H1 (cell line): ENCODE measurements at regions not wholly inside any gene's neighbourhood (a gene's known extent, or its start where the extent isn't known, plus 50 kb on each side); places are given as distances from the start of the nearest gene placed in this dataset.
A peak's percentile ranks its signal among the peaks of the same experiment; 100 is the strongest.

ENCODE experiments used
- CTCF ChIA-PET: fragments of 300-600 bp; sonication (Branson Sonifier 250); formaldehyde crosslinking; loops from one replicate; lab custom pipeline; 2021; ENCODE audit not compliant: partially characterized antibody; lab: Charles Lee
- POLR2A ChIA-PET: fragments of 300-600 bp; sonication (Branson Sonifier 250); formaldehyde crosslinking; loops from one replicate; lab custom pipeline; 2021; ENCODE audit warnings: inconsistent platforms; ENCODE audit not compliant: partially characterized antibody; lab: Charles Lee
- DNase-seq, 2 experiments: peaks; one replicate each; pipeline versions ENCODE4 v3.0.0 to v3.0.0-alpha.2; 2010 to 2022; ENCODE audit warnings: low spot score in 2 of 2, low read depth in 1 of 2, mixed read lengths in 1 of 2
- FAIRE-seq: peaks from 2 replicates; lab custom pipeline; 2011; peaks lifted over from hg19 to GRCh38; lab: Jason Lieb, UNC
- H2AFZ ChIP-seq: 2 replicates; pipeline ENCODE4 v1.8.1; 2012; ENCODE audit warnings: low read length, inconsistent platforms
- H2AK5ac ChIP-seq: 2 replicates; pipeline ENCODE4 v1.6.1; 2013; ENCODE audit warnings: low read depth, low read length
- H2BK120ac ChIP-seq: replicated peaks from 2 replicates; pipeline ENCODE3; 2013; ENCODE audit warnings: low read depth, low read length, inconsistent platforms
- H2BK12ac ChIP-seq: 2 replicates; pipeline ENCODE4 v1.6.1; 2013; ENCODE audit warnings: low read depth, low read length
- H2BK15ac ChIP-seq: 2 replicates; pipeline ENCODE4 v1.6.1; 2013; ENCODE audit warnings: low read length
- H2BK20ac ChIP-seq: 2 replicates; pipeline ENCODE4 v1.6.1; 2013; ENCODE audit warnings: low read length
- H2BK5ac ChIP-seq: 2 replicates; pipeline ENCODE4 v1.6.1; 2013; ENCODE audit warnings: low read depth, low read length
- H3K14ac ChIP-seq: 2 replicates; pipeline ENCODE4 v1.6.1; 2013; ENCODE audit warnings: inconsistent platforms; ENCODE audit not compliant: insufficient read length
- H3K18ac ChIP-seq: 2 replicates; pipeline ENCODE4 v1.6.1; 2013; ENCODE audit warnings: low read length; ENCODE audit errors: extremely low read depth
- H3K23ac ChIP-seq: 2 replicates; pipeline ENCODE4 v1.6.1; 2013; ENCODE audit warnings: inconsistent platforms; ENCODE audit not compliant: insufficient read length
- H3K23me2 ChIP-seq: 2 replicates; pipeline ENCODE4 v1.6.1; 2013; ENCODE audit warnings: low read depth, low read length
- H3K27ac ChIP-seq: 2 replicates; pipeline ENCODE4 v1.6.1; 2011; ENCODE audit warnings: low read depth, low read length, inconsistent platforms
- H3K27me3 ChIP-seq, 4 experiments: replicated peaks in 1 of 4; 1 replicate in 1 of 4; 2 replicates in 3 of 4; pipeline versions ENCODE4 v1.6.1 to v1.8.1; 2011 to 2013; ENCODE audit warnings: low read length in 3 of 4, mild to moderate bottlenecking in 3 of 4, inconsistent platforms in 2 of 4, mixed read lengths in 2 of 4, moderate library complexity in 1 of 4; ENCODE audit not compliant: control insufficient read depth in 3 of 4, insufficient read depth in 3 of 4; ENCODE audit errors: extremely low read depth in 1 of 4
- H3K36me3 ChIP-seq, 4 experiments: 2 replicates each; pipeline versions ENCODE4 v1.6.1 to v1.8.1; 2011 to 2013; ENCODE audit warnings: mild to moderate bottlenecking in 4 of 4, low read length in 3 of 4, moderate library complexity in 2 of 4, control low read depth in 1 of 4, inconsistent platforms in 1 of 4; ENCODE audit not compliant: insufficient read depth in 4 of 4, control insufficient read depth in 2 of 4
- H3K4ac ChIP-seq: replicated peaks from 2 replicates; pipeline ENCODE3; 2013; ENCODE audit warnings: low read length, low read depth, mixed read lengths, inconsistent platforms; ENCODE audit not compliant: insufficient read length
- H3K4me1 ChIP-seq, 4 experiments: replicated peaks in 1 of 4; 1 replicate in 1 of 4; 2 replicates in 3 of 4; pipeline versions ENCODE4 v1.6.1 to v1.8.1; 2011 to 2013; ENCODE audit warnings: low read length in 3 of 4, inconsistent platforms in 2 of 4, mixed read lengths in 1 of 4; ENCODE audit not compliant: insufficient read depth in 4 of 4, control insufficient read depth in 3 of 4
- H3K4me2 ChIP-seq, 2 experiments: 2 replicates each; pipeline versions ENCODE4 v1.6.1 to v1.8.1; 2011 to 2013; ENCODE audit warnings: low read depth in 2 of 2, low read length in 2 of 2, control low read depth in 1 of 2, inconsistent platforms in 1 of 2, mild to moderate bottlenecking in 1 of 2; ENCODE audit not compliant: insufficient read depth in 1 of 2
- H3K4me3 ChIP-seq, 4 experiments: fragments of 200-600, 300-600 bp in 1 of 4; sonication (generic), shearing (Covaris generic), sonication (Bioruptor Twin) in 1 of 4; 2 replicates each; pipeline versions ENCODE4 v1.5.1 to v1.8.1; 2011 to 2016; ENCODE audit warnings: low read length in 4 of 4, low read depth in 3 of 4, control low read depth in 2 of 4, inconsistent platforms in 2 of 4, mild to moderate bottlenecking in 2 of 4, mixed read lengths in 1 of 4, moderate library complexity in 1 of 4; ENCODE audit not compliant: insufficient read depth in 2 of 4; ENCODE audit errors: extremely low read depth in 1 of 4
- H3K56ac ChIP-seq: replicated peaks from 2 replicates; pipeline ENCODE3; 2013; ENCODE audit warnings: low read depth, mild to moderate bottlenecking, mixed read lengths, low read length, inconsistent platforms; ENCODE audit not compliant: insufficient read length
- H3K79me1 ChIP-seq: 2 replicates; pipeline ENCODE4 v1.6.1; 2013; ENCODE audit warnings: low read depth, low read length, control low read depth
- H3K79me2 ChIP-seq, 2 experiments: 2 replicates each; pipeline versions ENCODE4 v1.6.1 to v1.8.1; 2012 to 2013; ENCODE audit warnings: low read length in 2 of 2, mild to moderate bottlenecking in 2 of 2, inconsistent platforms in 1 of 2; ENCODE audit not compliant: insufficient read depth in 2 of 2, control insufficient read depth in 1 of 2
- H3K9ac ChIP-seq, 4 experiments: replicated peaks in 1 of 4; 1 replicate in 1 of 4; 2 replicates in 3 of 4; pipeline versions ENCODE4 v1.6.1 to v1.8.1; 2011 to 2013; ENCODE audit warnings: low read depth in 3 of 4, low read length in 3 of 4, control low read depth in 2 of 4, mild to moderate bottlenecking in 2 of 4, moderate library complexity in 2 of 4, inconsistent platforms in 1 of 4; ENCODE audit errors: extremely low read depth in 1 of 4
- H3K9me3 ChIP-seq, 2 experiments: 2 replicates each; pipeline versions ENCODE4 v1.6.1 to v1.8.1; 2012 to 2013; ENCODE audit warnings: mild to moderate bottlenecking in 2 of 2, moderate library complexity in 2 of 2, control low read depth in 1 of 2, inconsistent platforms in 1 of 2, low read depth in 1 of 2, low read length in 1 of 2, mixed read lengths in 1 of 2; ENCODE audit not compliant: insufficient read depth in 2 of 2
- H4K20me1 ChIP-seq, 2 experiments: replicated peaks in 1 of 2; 2 replicates each; pipeline versions ENCODE3 to v1.8.1; 2011 to 2013; ENCODE audit warnings: inconsistent platforms in 2 of 2, low read length in 2 of 2, mild to moderate bottlenecking in 1 of 2; ENCODE audit not compliant: insufficient read depth in 2 of 2, control insufficient read depth in 1 of 2
- H4K5ac ChIP-seq: 2 replicates; pipeline ENCODE4 v1.6.1; 2013; ENCODE audit warnings: low read length, low read depth, mixed read lengths, inconsistent platforms; ENCODE audit not compliant: insufficient read length
- H4K8ac ChIP-seq: 2 replicates; pipeline ENCODE4 v1.8.0; 2013; ENCODE audit warnings: mild to moderate bottlenecking, moderate library complexity, low read length, inconsistent platforms; ENCODE audit not compliant: insufficient read depth; ENCODE audit errors: extremely low read depth
- H4K91ac ChIP-seq: replicated peaks from 2 replicates; pipeline ENCODE3; 2013; ENCODE audit warnings: low read length, mixed read lengths, inconsistent platforms; ENCODE audit not compliant: insufficient read length
- SP1 ChIP-seq: IDR thresholded peaks from 2 replicates; pipeline ENCODE4 v1.6.1; 2011; ENCODE audit warnings: low read depth, low read length
- WGBS, 2 experiments: shearing (Covaris generic) in 1 of 2; methylation state at CpG; one replicate each; pipeline versions ENCODE4 v1.1.6 to v1.1.7; 2013 to 2015; ENCODE audit warnings: low lambda C conversion rate in 2 of 2, mixed read lengths in 2 of 2, inconsistent platforms in 1 of 2, low coverage in 1 of 2, missing lambda C conversion rate in 1 of 2; ENCODE audit not compliant: insufficient replicate concordance in 2 of 2, insufficient coverage in 1 of 2, insufficient read length in 1 of 2; ENCODE audit errors: extremely low coverage in 1 of 2, missing lambda C conversion rate in 1 of 2; 5-methylcytosine and 5-hydroxymethylcytosine counted together

GRCh38 chr11:70493891-70494290 is 95.6 kb downstream of the CTTN start:
- H3K36me3 ChIP-seq: peaks cover 0 to 11% (median 0%) of the 10 kb centered on the region in 4 experiments; a peak in 2 of 8 replicates
- no peak overlapping the region for H3K18ac ChIP-seq
- H2BK15ac ChIP-seq: no peak overlapping the region
- H3K27ac ChIP-seq: no peak overlapping the region
- peaks cover 0 to 1% of the 10 kb centered on the region in 2 experiments for H4K20me1 ChIP-seq
- H2BK12ac ChIP-seq: no peak overlapping the region
- no peaks in the 10 kb centered on the region for H3K79me1 ChIP-seq
- H3K27me3 ChIP-seq: no peaks in the 10 kb centered on the region; a peak in 1 of 7 replicates
- H2AK5ac ChIP-seq: no peak overlapping the region
- no peak overlapping the region for H3K4me2 ChIP-seq
- H2BK20ac ChIP-seq: no peak overlapping the region
- no peak overlapping the region for H4K8ac ChIP-seq
- H3K9me3 ChIP-seq: peaks cover 19 to 20% of the 10 kb centered on the region in 2 experiments; a peak in 3 of 4 replicates
- H3K79me2 ChIP-seq: no peaks in the 10 kb centered on the region
- H3K23ac ChIP-seq: no peak overlapping the region
- H3K14ac ChIP-seq: no peak overlapping the region
- H3K9ac ChIP-seq: no peak overlapping the region
- H3K4ac ChIP-seq: no peak overlapping the region
- H2AFZ ChIP-seq: no peak overlapping the region
- no peak for TF ChIP-seq SP1
- POLR2A ChIA-PET: no interaction called here
- H4K91ac ChIP-seq: no peak overlapping the region
- H3K4me3 ChIP-seq: no peak overlapping the region
- H2BK120ac ChIP-seq: no peak overlapping the region
- no peak overlapping the region for H3K56ac ChIP-seq
- H3K4me1 ChIP-seq: no peaks in the 10 kb centered on the region
- FAIRE-seq: no peak
- H4K5ac ChIP-seq: no peak overlapping the region
- H2BK5ac ChIP-seq: peak overlapping the region; percentile 24; the same call in 1 of the 2 replicates
- H3K23me2 ChIP-seq: no peaks in the 10 kb centered on the region
- WGBS, 2 experiments: 92% methylated on average over 8 of the region's 8 CpGs; no CpG with 5 or more reads in 1 of the 2 experiments
- CTCF ChIA-PET: interaction anchor here (0.6 to 4.5 kb wide), 4 partner anchors 10 to 569 kb away, joined by 3 to 16 read pairs (median 4); no protein-coding TSS in a partner anchor
- DNase-seq: no peak
